Astrocyte (in vitro differentiated cells and primary cell): ENCODE measurements at regions not wholly inside any gene's neighbourhood (a gene's known extent, or its start where the extent isn't known, plus 50 kb on each side); places are given as distances from the start of the nearest gene placed in this dataset.

Source experiments
- DNase-seq: peaks from one replicate; pipeline ENCODE4 v3.0.0-alpha.2; 2010; ENCODE audit warnings: low read depth
- FAIRE-seq: peaks from 2 replicates; lab custom pipeline; 2011; peaks lifted over from hg19 to GRCh38; lab: Jason Lieb, UNC
- H2AFZ ChIP-seq: 2 replicates; pipeline ENCODE4 v1.6.0; 2012; ENCODE audit warnings: low read depth, low read length, inconsistent platforms
- H3K27ac ChIP-seq: 2 replicates; pipeline ENCODE4 v1.5.1; 2011; ENCODE audit warnings: low read depth, low read length, inconsistent platforms
- H3K27me3 ChIP-seq: 2 replicates; pipeline ENCODE4 v1.6.0; 2011; ENCODE audit warnings: low read length, inconsistent platforms; ENCODE audit not compliant: insufficient read depth
- H3K36me3 ChIP-seq: 2 replicates; pipeline ENCODE4 v1.5.1; 2011; ENCODE audit warnings: low read length, inconsistent platforms; ENCODE audit not compliant: insufficient read depth
- H3K4me1 ChIP-seq: 2 replicates; pipeline ENCODE4 v1.5.1; 2011; ENCODE audit warnings: low read length, inconsistent platforms; ENCODE audit not compliant: insufficient read depth
- H3K4me2 ChIP-seq: 2 replicates; pipeline ENCODE4 v1.6.0; 2012; ENCODE audit warnings: low read length, inconsistent platforms
- H3K4me3 ChIP-seq: 2 replicates; pipeline ENCODE4 v1.5.1; 2011; ENCODE audit warnings: low read depth, mild to moderate bottlenecking, low read length, inconsistent platforms; ENCODE audit not compliant: insufficient read depth
- H3K79me2 ChIP-seq: 2 replicates; pipeline ENCODE4 v1.6.0; 2012; ENCODE audit warnings: mild to moderate bottlenecking, low read length, inconsistent platforms; ENCODE audit not compliant: insufficient read depth
- H3K9ac ChIP-seq: 2 replicates; pipeline ENCODE4 v1.6.0; 2012; ENCODE audit warnings: mild to moderate bottlenecking, low read length, inconsistent platforms
- H3K9me3 ChIP-seq: 2 replicates; pipeline ENCODE4 v1.5.1; 2012; ENCODE audit warnings: low read depth, mild to moderate bottlenecking, low read length, inconsistent platforms; ENCODE audit not compliant: insufficient read depth
- H4K20me1 ChIP-seq: 2 replicates; pipeline ENCODE4 v1.6.0; 2012; ENCODE audit warnings: low read length, inconsistent platforms; ENCODE audit not compliant: insufficient read depth
- H3K27ac Mint-ChIP-seq: one replicate; pipeline ENCODE4 v1.8.0; 2021; ENCODE audit warnings: mild to moderate bottlenecking, mixed read lengths; ENCODE audit not compliant: unreplicated experiment
- H3K27me3 Mint-ChIP-seq: one replicate; pipeline ENCODE4 v1.8.0; 2021; ENCODE audit warnings: low read depth, mixed read lengths; ENCODE audit not compliant: unreplicated experiment
- H3K36me3 Mint-ChIP-seq: one replicate; pipeline ENCODE4 v1.8.0; 2021; ENCODE audit warnings: low read depth, mixed read lengths; ENCODE audit not compliant: unreplicated experiment
- H3K4me1 Mint-ChIP-seq: one replicate; pipeline ENCODE4 v1.8.0; 2021; ENCODE audit warnings: low read depth, mixed read lengths; ENCODE audit not compliant: unreplicated experiment
- H3K4me3 Mint-ChIP-seq: one replicate; pipeline ENCODE4 v1.8.0; 2021; ENCODE audit warnings: mild to moderate bottlenecking, moderate library complexity, mixed read lengths; ENCODE audit not compliant: unreplicated experiment
- H3K9me3 Mint-ChIP-seq: one replicate; pipeline ENCODE4 v1.8.0; 2021; ENCODE audit warnings: mild to moderate bottlenecking, mixed read lengths; ENCODE audit not compliant: unreplicated experiment
- CTCF ChIP-seq: IDR thresholded peaks from 2 replicates; pipeline ENCODE4 v1.5.1; 2011; ENCODE audit warnings: low read depth, mild to moderate bottlenecking, inconsistent platforms, low read length, moderate library complexity; ENCODE audit not compliant: insufficient read depth
- EZH2 ChIP-seq: IDR thresholded peaks from 2 replicates; pipeline ENCODE4 v1.6.1; 2012; ENCODE audit warnings: mild to moderate bottlenecking, low read length, inconsistent platforms; ENCODE audit not compliant: insufficient read depth

GRCh38 chr20:55174635-55175034 is 699.2 kb downstream of the DOK5 start:
- Mint-ChIP-seq H3K27ac (no peak overlapping the region), H3K9me3 (no peaks in the 10 kb centered on the region), H3K4me1 (no peaks in the 10 kb centered on the region), H3K27me3 (no peaks in the 10 kb centered on the region), H3K36me3 (no peaks in the 10 kb centered on the region), H3K4me3 (no peak overlapping the region)
- no peak for DNase-seq
- H3K9ac ChIP-seq, result no peak overlapping the region
- no peak overlapping the region for H3K4me2 ChIP-seq
- no peak overlapping the region for H3K4me3 ChIP-seq
- H3K27me3 ChIP-seq, result no peaks in the 10 kb centered on the region
- no peak overlapping the region for H3K27ac ChIP-seq
- H2AFZ ChIP-seq, result no peak overlapping the region
- H3K4me1 ChIP-seq, result no peaks in the 10 kb centered on the region
- no peaks in the 10 kb centered on the region for H4K20me1 ChIP-seq
- no peaks in the 10 kb centered on the region for H3K9me3 ChIP-seq
- TF ChIP-seq CTCF, result no peak
- no peak for TF ChIP-seq EZH2
- H3K36me3 ChIP-seq, result no peaks in the 10 kb centered on the region
- no peaks in the 10 kb centered on the region for H3K79me2 ChIP-seq
- no peak for FAIRE-seq

GRCh38 chr20:55174172-55174571 is 698.8 kb downstream of the DOK5 start:
- no peaks in the 10 kb centered on the region for H3K36me3 Mint-ChIP-seq

More at GRCh38 chr20:55174172-55174571, 698.8 kb downstream of the DOK5 start:
- Mint-ChIP-seq H3K4me1 (no peaks in the 10 kb centered on the region), H3K4me3 (no peak overlapping the region), H3K27me3 (no peaks in the 10 kb centered on the region), H3K27ac (no peak overlapping the region), H3K9me3 (no peaks in the 10 kb centered on the region)
- Histone ChIP-seq H3K27ac (no peak overlapping the region), H3K36me3 (no peaks in the 10 kb centered on the region), H3K4me3 (no peak overlapping the region), H3K79me2 (no peaks in the 10 kb centered on the region), H3K4me2 (no peak overlapping the region), H3K9me3 (no peaks in the 10 kb centered on the region), H3K4me1 (no peaks in the 10 kb centered on the region), H3K27me3 (no peaks in the 10 kb centered on the region), H4K20me1 (no peaks in the 10 kb centered on the region), H3K9ac (no peak overlapping the region), H2AFZ (no peak overlapping the region)
- FAIRE-seq, result no peak
- DNase-seq, result no peak
- TF ChIP-seq EZH2 (no peak), CTCF (no peak)
